Nephron progenitor cell (in vitro differentiated cells): ENCODE measurements at regions not wholly inside any gene's neighbourhood (a gene's known extent, or its start where the extent isn't known, plus 50 kb on each side); places are given as distances from the start of the nearest gene placed in this dataset.

Experiments
- DNase-seq: peaks from one replicate; pipeline ENCODE4 v3.0.0; 2021
- H3K27ac Mint-ChIP-seq: 2 replicates; pipeline ENCODE4 v1.8.0; 2021; ENCODE audit warnings: mild to moderate bottlenecking, moderate library complexity, mixed read lengths
- H3K27me3 Mint-ChIP-seq: 2 replicates; pipeline ENCODE4 v1.8.0; 2021; ENCODE audit warnings: mild to moderate bottlenecking, low read depth, mixed read lengths; ENCODE audit not compliant: poor library complexity
- H3K36me3 Mint-ChIP-seq: 2 replicates; pipeline ENCODE4 v1.8.0; 2021; ENCODE audit warnings: low read depth, mixed read lengths
- H3K4me1 Mint-ChIP-seq: 2 replicates; pipeline ENCODE4 v1.8.0; 2021; ENCODE audit warnings: mixed read lengths
- H3K4me3 Mint-ChIP-seq: 2 replicates; pipeline ENCODE4 v1.8.0; 2021; ENCODE audit warnings: mild to moderate bottlenecking, moderate library complexity, mixed read lengths
- H3K9me3 Mint-ChIP-seq: 2 replicates; pipeline ENCODE4 v1.8.0; 2021; ENCODE audit warnings: mild to moderate bottlenecking, moderate library complexity, mixed read lengths
- TF ChIP-seq, protein P1 (sequence below): fragments of 200-600 bp; sonication (generic); IDR thresholded peaks from 2 replicates; pipeline ENCODE4 v1.5.0; 2021; ENCODE audit warnings: antibody characterized with exemption

DNA sequence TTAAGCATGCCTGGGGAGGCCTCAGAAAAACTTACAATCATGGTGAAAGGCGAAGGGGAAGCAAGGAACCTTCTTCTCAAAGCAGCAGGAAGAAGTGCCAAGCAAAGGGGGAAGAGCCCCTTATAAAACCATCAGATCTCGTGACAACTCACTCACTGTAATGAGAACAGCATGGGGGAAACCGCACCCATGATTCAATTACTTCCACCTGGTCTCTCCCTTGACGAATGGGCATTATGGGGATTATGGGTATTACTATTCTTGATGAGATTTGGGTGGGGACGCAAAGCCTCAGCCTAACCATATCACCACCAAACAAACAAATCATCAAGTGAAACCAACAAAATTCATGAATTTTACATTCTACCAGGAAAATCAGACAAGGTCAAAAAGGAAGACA lies 76.7 kb upstream of the TAB3 start:
- H3K9me3 Mint-ChIP-seq: peaks cover 31% of the 10 kb centered on the region
- no peak for DNase-seq
- H3K27ac Mint-ChIP-seq: no peak overlapping the region
- no peaks in the 10 kb centered on the region for H3K36me3 Mint-ChIP-seq
- no peak overlapping the region for H3K4me3 Mint-ChIP-seq
- no peaks in the 10 kb centered on the region for H3K4me1 Mint-ChIP-seq
- H3K27me3 Mint-ChIP-seq: peaks cover 6% of the 10 kb centered on the region
- TF ChIP-seq, protein P1, sequence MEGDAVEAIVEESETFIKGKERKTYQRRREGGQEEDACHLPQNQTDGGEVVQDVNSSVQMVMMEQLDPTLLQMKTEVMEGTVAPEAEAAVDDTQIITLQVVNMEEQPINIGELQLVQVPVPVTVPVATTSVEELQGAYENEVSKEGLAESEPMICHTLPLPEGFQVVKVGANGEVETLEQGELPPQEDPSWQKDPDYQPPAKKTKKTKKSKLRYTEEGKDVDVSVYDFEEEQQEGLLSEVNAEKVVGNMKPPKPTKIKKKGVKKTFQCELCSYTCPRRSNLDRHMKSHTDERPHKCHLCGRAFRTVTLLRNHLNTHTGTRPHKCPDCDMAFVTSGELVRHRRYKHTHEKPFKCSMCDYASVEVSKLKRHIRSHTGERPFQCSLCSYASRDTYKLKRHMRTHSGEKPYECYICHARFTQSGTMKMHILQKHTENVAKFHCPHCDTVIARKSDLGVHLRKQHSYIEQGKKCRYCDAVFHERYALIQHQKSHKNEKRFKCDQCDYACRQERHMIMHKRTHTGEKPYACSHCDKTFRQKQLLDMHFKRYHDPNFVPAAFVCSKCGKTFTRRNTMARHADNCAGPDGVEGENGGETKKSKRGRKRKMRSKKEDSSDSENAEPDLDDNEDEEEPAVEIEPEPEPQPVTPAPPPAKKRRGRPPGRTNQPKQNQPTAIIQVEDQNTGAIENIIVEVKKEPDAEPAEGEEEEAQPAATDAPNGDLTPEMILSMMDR: no peak

DNA sequence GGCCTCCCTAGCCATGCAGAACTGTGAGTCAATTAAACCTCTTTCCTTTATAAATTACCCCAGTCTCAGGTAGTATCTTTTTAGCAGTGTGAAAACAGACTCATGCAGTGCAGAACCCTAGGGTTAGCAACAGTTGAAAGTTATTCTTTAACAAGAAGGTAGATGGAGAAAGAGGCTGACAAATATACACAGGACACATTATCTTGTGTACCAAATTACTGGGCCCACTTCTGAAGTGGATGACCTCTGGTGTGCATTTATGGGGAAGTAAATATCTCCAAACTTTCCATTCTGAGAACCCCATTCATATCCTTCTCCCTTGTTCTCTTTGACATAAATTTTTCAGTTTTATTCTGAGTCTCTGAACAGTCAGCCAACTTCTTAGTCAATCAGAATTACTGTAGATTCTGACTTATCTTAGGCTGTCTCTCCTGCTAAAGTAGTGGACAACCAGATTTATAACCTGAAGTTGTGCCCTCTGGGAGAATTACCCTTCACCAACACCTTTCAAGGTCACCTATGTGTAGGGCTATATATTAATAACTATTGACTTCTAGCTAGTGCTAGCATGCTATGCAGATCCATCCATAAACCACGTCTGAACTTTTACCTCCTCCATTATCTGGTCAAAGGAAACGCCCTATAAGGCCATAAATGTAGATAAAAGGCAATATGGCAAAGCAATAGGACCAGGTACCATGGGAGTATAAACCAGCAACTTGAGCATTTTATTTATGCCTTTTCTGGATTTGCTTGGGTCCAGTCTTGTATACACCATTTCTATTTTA lies 72.5 kb upstream of the TAB3 start:
- no peak for DNase-seq
- peaks cover 5% of the 10 kb centered on the region for H3K4me1 Mint-ChIP-seq
- peaks cover 3% of the 10 kb centered on the region for H3K27me3 Mint-ChIP-seq
- H3K27ac Mint-ChIP-seq: no peak overlapping the region
- no peak overlapping the region for H3K4me3 Mint-ChIP-seq
- no peaks in the 10 kb centered on the region for H3K36me3 Mint-ChIP-seq
- TF ChIP-seq, protein P1: no peak
- peaks cover 48% of the 10 kb centered on the region for H3K9me3 Mint-ChIP-seq

DNA sequence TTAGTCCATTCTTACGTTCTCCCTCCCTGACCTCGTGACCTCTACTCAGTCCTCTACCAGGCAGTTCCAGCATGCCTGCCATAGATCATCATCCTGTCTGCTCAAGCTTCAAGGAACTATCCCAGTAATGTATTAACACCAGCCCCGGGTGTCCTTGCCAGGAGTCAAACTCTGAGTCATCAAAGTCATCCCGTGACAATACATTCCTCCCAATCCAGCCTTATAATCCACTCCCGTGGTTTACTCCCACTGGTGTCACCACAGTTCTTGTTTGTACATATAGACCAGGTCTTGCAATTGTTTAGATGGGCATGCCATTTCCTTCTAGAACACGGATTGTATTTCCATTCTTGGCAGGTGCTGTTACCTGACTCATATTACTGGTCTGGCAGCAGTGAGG lies 68.7 kb upstream of the TAB3 start:
- no peaks in the 10 kb centered on the region for H3K36me3 Mint-ChIP-seq
- TF ChIP-seq, protein P1: no peak
- DNase-seq: no peak
- H3K9me3 Mint-ChIP-seq: peaks cover 44% of the 10 kb centered on the region
- H3K27ac Mint-ChIP-seq: no peak overlapping the region
- H3K4me3 Mint-ChIP-seq: no peak overlapping the region
- H3K4me1 Mint-ChIP-seq: peaks cover 5% of the 10 kb centered on the region
- no peaks in the 10 kb centered on the region for H3K27me3 Mint-ChIP-seq

DNA sequence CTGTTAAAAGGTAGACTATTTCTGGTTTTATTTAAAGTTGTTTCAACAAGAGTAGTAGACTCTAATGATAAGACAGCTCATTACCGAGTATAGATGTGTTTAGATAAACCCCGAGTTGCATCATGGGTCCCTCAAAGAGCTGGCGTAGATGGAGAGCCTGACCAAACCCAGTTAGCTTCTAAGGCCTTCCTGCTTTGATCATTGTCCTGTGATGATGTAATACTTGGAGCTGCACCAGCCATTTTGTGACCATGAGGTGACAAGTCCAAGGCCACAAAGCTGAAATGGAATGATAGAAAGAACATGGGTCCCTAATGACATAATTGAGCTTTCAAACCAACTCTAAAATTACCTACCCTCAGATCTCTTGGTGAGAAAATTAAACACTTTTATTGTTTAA lies 66.6 kb upstream of the TAB3 start:
- H3K27me3 Mint-ChIP-seq: peaks cover 4% of the 10 kb centered on the region
- H3K4me1 Mint-ChIP-seq: peaks cover 5% of the 10 kb centered on the region
- H3K4me3 Mint-ChIP-seq: no peak overlapping the region
- DNase-seq: no peak
- H3K36me3 Mint-ChIP-seq: no peaks in the 10 kb centered on the region
- TF ChIP-seq, protein P1: no peak
- H3K9me3 Mint-ChIP-seq: peaks cover 63% of the 10 kb centered on the region
- no peak overlapping the region for H3K27ac Mint-ChIP-seq

DNA sequence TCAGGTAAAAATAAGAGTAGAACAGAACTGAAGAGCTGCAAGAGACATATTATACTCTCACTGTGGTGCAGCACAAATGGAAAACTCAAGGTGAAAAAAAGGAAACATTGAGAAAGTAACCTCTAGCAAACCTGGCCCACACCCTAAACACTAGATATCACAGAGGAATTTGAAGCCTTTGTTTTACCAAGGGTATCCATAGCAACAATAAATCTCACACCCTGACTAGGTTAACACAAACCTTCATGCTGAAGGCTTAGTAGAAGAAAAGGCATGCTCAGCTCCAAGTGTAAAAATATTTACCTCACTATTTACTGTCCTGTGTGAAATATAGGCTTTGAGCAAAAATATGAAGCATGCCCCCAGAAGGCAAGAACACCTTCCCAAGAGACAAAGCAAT lies 61.9 kb upstream of the TAB3 start:
- no peaks in the 10 kb centered on the region for H3K36me3 Mint-ChIP-seq
- peaks cover 4% of the 10 kb centered on the region for H3K27me3 Mint-ChIP-seq
- peaks cover 56% of the 10 kb centered on the region for H3K9me3 Mint-ChIP-seq
- H3K4me3 Mint-ChIP-seq: no peak overlapping the region
- no peak overlapping the region for H3K27ac Mint-ChIP-seq
- no peak for DNase-seq
- peaks cover 6% of the 10 kb centered on the region for H3K4me1 Mint-ChIP-seq
- TF ChIP-seq, protein P1: no peak

DNA sequence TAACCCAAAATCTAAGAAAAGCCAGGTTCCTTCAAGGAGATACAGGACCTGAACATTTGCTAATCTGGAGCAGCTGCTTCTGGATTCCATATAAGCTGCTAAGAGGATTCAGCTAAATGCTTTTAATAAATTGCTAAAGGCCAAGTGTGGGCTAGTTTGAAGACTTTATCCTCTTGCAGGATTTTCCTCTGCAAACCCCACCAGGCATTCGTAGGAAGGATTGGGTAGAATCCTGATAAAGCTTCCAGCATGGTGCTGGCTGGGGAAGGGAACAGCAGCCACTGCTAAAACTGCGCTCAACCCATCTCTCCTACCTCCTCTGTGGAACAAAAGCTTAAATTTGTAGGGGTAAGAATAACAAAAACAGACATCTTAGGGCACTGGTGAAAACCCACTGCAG lies 61.3 kb upstream of the TAB3 start:
- Mint-ChIP-seq H3K36me3 (no peaks in the 10 kb centered on the region), H3K4me3 (no peak overlapping the region), H3K27me3 (peaks cover 4% of the 10 kb centered on the region), H3K27ac (no peak overlapping the region), H3K9me3 (peaks cover 54% of the 10 kb centered on the region), H3K4me1 (peaks cover 6% of the 10 kb centered on the region)
- TF ChIP-seq, protein P1: no peak
- no peak for DNase-seq
